GM12878 (cell line): ENCODE measurements at regions not wholly inside any gene's neighbourhood (a gene's known extent, or its start where the extent isn't known, plus 50 kb on each side); places are given as distances from the start of the nearest gene placed in this dataset.

Experiments used
- ATAC-seq: fragments of 200-7000 bp; cut with Tn5 transposase; 3 replicates; pipeline ENCODE4 v1.9.1; 2020; ENCODE audit warnings: mild to moderate bottlenecking, moderate library complexity
- BruUV-seq: library from RNA; stranded (reverse); fragments of 400-500 nt; replicated peaks from 2 replicates; lab custom pipeline; 2021; lab: Mats Ljungman, UMichigan
- CTCF ChIA-PET: fragments of 300-600 bp; sonication (Branson Sonifier 250); formaldehyde crosslinking; extraction: SDS; loops from one replicate; lab custom pipeline; 2021; ENCODE audit warnings: inconsistent platforms; lab: Yijun Ruan, JAX
- POLR2A ChIA-PET: fragments of 350-600 bp; formaldehyde crosslinking; extraction: SDS; loops from one replicate; lab custom pipeline; 2021; ENCODE audit warnings: inconsistent platforms; lab: Charles Lee
- RAD21 ChIA-PET: fragments of 300-600 bp; sonication (Branson Sonifier 250); formaldehyde crosslinking; loops from one replicate; lab custom pipeline; 2023; ENCODE audit warnings: antibody characterized with exemption; ENCODE audit not compliant: unreplicated experiment; lab: Charles Lee
- SMC1A ChIA-PET: fragments of 300-600 bp; sonication (Branson Sonifier 250); formaldehyde crosslinking; loops from one replicate; lab custom pipeline; 2023; ENCODE audit not compliant: unreplicated experiment, uncharacterized antibody; lab: Charles Lee
- DNase-seq: peaks from one replicate; pipeline ENCODE4 v3.0.0-alpha.2; 2011; ENCODE audit warnings: low read depth, low spot score
- FAIRE-seq: peaks from 3 replicates; lab custom pipeline; 2011; peaks lifted over from hg19 to GRCh38; lab: Jason Lieb, UNC
- H2AFZ ChIP-seq: 2 replicates; pipeline ENCODE4 v1.6.0; 2011; ENCODE audit warnings: low read depth, low read length, control low read depth; ENCODE audit not compliant: control insufficient read depth
- H3K27ac ChIP-seq: 2 replicates; pipeline ENCODE4 v1.5.1; 2011; ENCODE audit warnings: control low read depth; ENCODE audit not compliant: control insufficient read depth, insufficient read depth
- H3K27me3 ChIP-seq, 2 experiments: replicated peaks in 1 of 2; 2 replicates each; pipeline versions ENCODE4 v1.6.0 to v1.6.1; 2011; ENCODE audit warnings: low read length in 1 of 2; ENCODE audit not compliant: control insufficient read depth in 2 of 2, insufficient read depth in 2 of 2
- H3K36me3 ChIP-seq, 2 experiments: 2 replicates each; pipeline ENCODE4 v1.5.1; 2011; ENCODE audit warnings: low read length in 1 of 2; ENCODE audit not compliant: control insufficient read depth in 2 of 2, insufficient read depth in 2 of 2
- H3K4me1 ChIP-seq: 2 replicates; pipeline ENCODE4 v1.6.1; 2011; ENCODE audit warnings: mild to moderate bottlenecking, low read length, moderate library complexity, mixed read lengths; ENCODE audit not compliant: control insufficient read depth, insufficient read depth
- H3K4me2 ChIP-seq: 2 replicates; pipeline ENCODE4 v1.6.0; 2011; ENCODE audit warnings: control low read depth; ENCODE audit not compliant: control insufficient read depth, insufficient read depth
- H3K4me3 ChIP-seq: fragments of 200-600 bp; sonication (generic); 2 replicates; pipeline ENCODE4 v1.5.1; 2016
- H3K79me2 ChIP-seq: 2 replicates; pipeline ENCODE4 v1.6.0; 2011; ENCODE audit warnings: low read length; ENCODE audit not compliant: control insufficient read depth, insufficient read depth
- H3K9ac ChIP-seq: 2 replicates; pipeline ENCODE4 v1.8.0; 2011; ENCODE audit warnings: low read length, control low read depth, mixed read lengths; ENCODE audit not compliant: control insufficient read depth, insufficient read depth
- H3K9me3 ChIP-seq: replicated peaks from 3 replicates; pipeline ENCODE4 v1.5.1; 2011; ENCODE audit warnings: mild to moderate bottlenecking, low read length; ENCODE audit not compliant: control insufficient read depth, insufficient read depth
- H4K20me1 ChIP-seq: 2 replicates; pipeline ENCODE4 v1.6.0; 2011; ENCODE audit not compliant: control insufficient read depth, insufficient read depth
- CHD2 ChIP-seq: IDR thresholded peaks from 2 replicates; pipeline ENCODE4 v1.6.1; 2011; ENCODE audit warnings: low read depth, low read length, improper control_type of control experiment, borderline replicate concordance
- CREM ChIP-seq: IDR thresholded peaks from 2 replicates; pipeline ENCODE4 v1.6.1; 2014; ENCODE audit warnings: antibody characterized with exemption, low read depth
- IKZF2 ChIP-seq, 2 experiments: fragments of 450-650 bp; IDR thresholded peaks; 2 replicates each; pipeline ENCODE4 v1.6.1; 2017; ENCODE audit warnings: mild to moderate bottlenecking in 2 of 2, moderate library complexity in 2 of 2
- JUNB ChIP-seq: IDR thresholded peaks from 2 replicates; pipeline ENCODE4 v1.6.1; 2016; ENCODE audit warnings: antibody characterized with exemption, mild to moderate bottlenecking
- NFIC ChIP-seq: IDR thresholded peaks from 2 replicates; pipeline ENCODE4 v1.6.1; 2012; ENCODE audit warnings: low read depth, mild to moderate bottlenecking, inconsistent platforms, low read length, moderate library complexity
- RAD21 ChIP-seq: IDR thresholded peaks from 2 replicates; pipeline ENCODE4 v1.6.1; 2011; ENCODE audit warnings: mild to moderate bottlenecking, low read depth, low read length, moderate library complexity; ENCODE audit not compliant: insufficient read depth
- RB1 ChIP-seq: fragments of 450-650 bp; formaldehyde crosslinking; IDR thresholded peaks from 2 replicates; pipeline ENCODE4 v1.6.1; 2017; ENCODE audit warnings: mild to moderate bottlenecking, borderline replicate concordance
- RBBP5 ChIP-seq: fragments of 200-600 bp; sonication (generic); conservative IDR thresholded peaks from 2 replicates; pipeline ENCODE4 v1.6.1; 2016
- RELA ChIP-seq: fragments of 450-650 bp; IDR thresholded peaks from 2 replicates; pipeline ENCODE4 v1.8.0; 2014; ENCODE audit warnings: borderline replicate concordance; ENCODE audit not compliant: partially characterized antibody
- TBL1XR1 ChIP-seq: IDR thresholded peaks from 2 replicates; pipeline ENCODE4 v1.6.1; 2012; ENCODE audit warnings: low read depth, low read length, improper control_type of control experiment
- YY1 ChIP-seq: IDR thresholded peaks from 2 replicates; pipeline ENCODE4 v1.6.1; 2011; ENCODE audit warnings: low read depth, mild to moderate bottlenecking, low read length
- ZZZ3 ChIP-seq: IDR thresholded peaks from 2 replicates; pipeline ENCODE4 v1.6.1; 2011; ENCODE audit warnings: low read depth; ENCODE audit not compliant: control insufficient read depth, insufficient read length
- WGBS: methylation state at CpG from one replicate; pipeline ENCODE4 v1.1.6; 2016; ENCODE audit warnings: low lambda C conversion rate; ENCODE audit not compliant: insufficient replicate concordance, insufficient coverage; ENCODE audit errors: missing lambda C conversion rate; 5-methylcytosine and 5-hydroxymethylcytosine counted together
- in situ Hi-C: fragments of 300-500 bp; cut with MboI; formaldehyde crosslinking; loops from 9 replicates; pipeline ENCODE4 v1.14.3; 2018; ENCODE audit warnings: mixed read lengths
- intact Hi-C: fragments of 100-400 bp; cut with micrococcal nuclease; formaldehyde crosslinking; loops from one replicate; pipeline ENCODE4 v1.14.2; 2022; ENCODE audit not compliant: unreplicated experiment
- TF ChIP-seq, protein P1 (sequence below): fragments of 450-650 bp; formaldehyde crosslinking; IDR thresholded peaks from 2 replicates; pipeline ENCODE4 v1.4.0; 2022; ENCODE audit warnings: mild to moderate bottlenecking, moderate library complexity
- TF ChIP-seq, protein P2 (sequence below): fragments of 150-350 bp; IDR thresholded peaks from 2 replicates; pipeline ENCODE4 v1.6.1; 2016; ENCODE audit warnings: low read depth, low read length
- TF ChIP-seq, protein P3 (sequence below): fragments of 450-650 bp; IDR thresholded peaks from 2 replicates; pipeline ENCODE4 v1.6.1; 2017; ENCODE audit warnings: low read depth, mild to moderate bottlenecking, moderate library complexity
- TF ChIP-seq, protein P4 (sequence below): fragments of 450-650 bp; IDR thresholded peaks from 2 replicates; pipeline ENCODE4 v1.6.1; 2017; ENCODE audit warnings: mild to moderate bottlenecking, low read depth, inconsistent platforms; ENCODE audit not compliant: poor library complexity, severe bottlenecking

DNA sequence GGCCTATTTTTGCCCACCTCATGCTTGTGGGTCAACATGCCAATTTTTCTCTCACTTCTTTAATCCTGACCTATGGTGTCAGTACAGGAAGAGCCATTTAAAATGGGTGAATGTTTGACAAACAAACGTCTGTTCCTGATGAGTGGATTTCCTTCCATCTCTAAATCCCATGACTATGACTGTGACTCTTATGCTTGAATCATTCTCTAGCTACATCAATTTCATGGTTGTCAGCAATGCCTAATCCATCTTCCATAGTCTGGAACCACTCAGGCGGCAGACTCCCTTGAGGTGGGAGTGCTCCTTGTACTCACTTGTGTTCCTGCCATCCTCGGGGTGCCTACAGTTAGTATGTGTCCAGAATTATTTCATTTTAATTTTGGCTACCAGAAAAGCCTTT lies 194.9 kb upstream of the RPS6KA3 start:
- no peak overlapping the region for H3K9ac ChIP-seq
- no peak overlapping the region for H3K4me3 ChIP-seq
- no peak for DNase-seq
- POLR2A ChIA-PET = interaction anchor here (0.5 kb wide), 1 partner anchor 23 kb away, joined by 3 read pairs; no protein-coding TSS in a partner anchor
- SMC1A ChIA-PET = no interaction called here
- ATAC-seq = no peak
- BruUV-seq = no TSS peak
- 13% methylated on average over 3 of the region's 3 CpGs for WGBS
- no peaks in the 10 kb centered on the region for H3K79me2 ChIP-seq
- no peaks in the 10 kb centered on the region for H3K4me1 ChIP-seq
- H3K27me3 ChIP-seq = no peaks in the 10 kb centered on the region
- no peaks in the 10 kb centered on the region for H4K20me1 ChIP-seq
- TF ChIP-seq, protein P1, sequence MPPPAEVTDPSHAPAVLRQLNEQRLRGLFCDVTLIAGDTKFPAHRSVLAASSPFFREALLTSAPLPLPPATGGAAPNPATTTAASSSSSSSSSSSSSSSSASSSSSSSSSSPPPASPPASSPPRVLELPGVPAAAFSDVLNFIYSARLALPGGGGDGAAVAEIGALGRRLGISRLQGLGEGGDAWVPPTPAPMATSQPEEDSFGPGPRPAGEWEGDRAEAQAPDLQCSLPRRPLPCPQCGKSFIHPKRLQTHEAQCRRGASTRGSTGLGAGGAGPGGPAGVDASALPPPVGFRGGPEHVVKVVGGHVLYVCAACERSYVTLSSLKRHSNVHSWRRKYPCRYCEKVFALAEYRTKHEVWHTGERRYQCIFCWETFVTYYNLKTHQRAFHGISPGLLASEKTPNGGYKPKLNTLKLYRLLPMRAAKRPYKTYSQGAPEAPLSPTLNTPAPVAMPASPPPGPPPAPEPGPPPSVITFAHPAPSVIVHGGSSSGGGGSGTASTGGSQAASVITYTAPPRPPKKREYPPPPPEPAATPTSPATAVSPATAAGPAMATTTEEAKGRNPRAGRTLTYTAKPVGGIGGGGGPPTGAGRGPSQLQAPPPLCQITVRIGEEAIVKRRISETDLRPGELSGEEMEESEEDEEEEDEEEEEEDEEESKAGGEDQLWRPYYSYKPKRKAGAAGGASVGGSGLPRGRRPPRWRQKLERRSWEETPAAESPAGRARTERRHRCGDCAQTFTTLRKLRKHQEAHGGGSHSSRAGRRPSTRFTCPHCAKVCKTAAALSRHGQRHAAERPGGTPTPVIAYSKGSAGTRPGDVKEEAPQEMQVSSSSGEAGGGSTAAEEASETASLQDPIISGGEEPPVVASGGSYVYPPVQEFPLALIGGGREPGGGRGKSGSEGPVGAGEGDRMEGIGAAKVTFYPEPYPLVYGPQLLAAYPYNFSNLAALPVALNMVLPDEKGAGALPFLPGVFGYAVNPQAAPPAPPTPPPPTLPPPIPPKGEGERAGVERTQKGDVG = no peak
- TF ChIP-seq JUNB = no peak
- no peak for TF ChIP-seq RAD21
- TF ChIP-seq, protein P2, sequence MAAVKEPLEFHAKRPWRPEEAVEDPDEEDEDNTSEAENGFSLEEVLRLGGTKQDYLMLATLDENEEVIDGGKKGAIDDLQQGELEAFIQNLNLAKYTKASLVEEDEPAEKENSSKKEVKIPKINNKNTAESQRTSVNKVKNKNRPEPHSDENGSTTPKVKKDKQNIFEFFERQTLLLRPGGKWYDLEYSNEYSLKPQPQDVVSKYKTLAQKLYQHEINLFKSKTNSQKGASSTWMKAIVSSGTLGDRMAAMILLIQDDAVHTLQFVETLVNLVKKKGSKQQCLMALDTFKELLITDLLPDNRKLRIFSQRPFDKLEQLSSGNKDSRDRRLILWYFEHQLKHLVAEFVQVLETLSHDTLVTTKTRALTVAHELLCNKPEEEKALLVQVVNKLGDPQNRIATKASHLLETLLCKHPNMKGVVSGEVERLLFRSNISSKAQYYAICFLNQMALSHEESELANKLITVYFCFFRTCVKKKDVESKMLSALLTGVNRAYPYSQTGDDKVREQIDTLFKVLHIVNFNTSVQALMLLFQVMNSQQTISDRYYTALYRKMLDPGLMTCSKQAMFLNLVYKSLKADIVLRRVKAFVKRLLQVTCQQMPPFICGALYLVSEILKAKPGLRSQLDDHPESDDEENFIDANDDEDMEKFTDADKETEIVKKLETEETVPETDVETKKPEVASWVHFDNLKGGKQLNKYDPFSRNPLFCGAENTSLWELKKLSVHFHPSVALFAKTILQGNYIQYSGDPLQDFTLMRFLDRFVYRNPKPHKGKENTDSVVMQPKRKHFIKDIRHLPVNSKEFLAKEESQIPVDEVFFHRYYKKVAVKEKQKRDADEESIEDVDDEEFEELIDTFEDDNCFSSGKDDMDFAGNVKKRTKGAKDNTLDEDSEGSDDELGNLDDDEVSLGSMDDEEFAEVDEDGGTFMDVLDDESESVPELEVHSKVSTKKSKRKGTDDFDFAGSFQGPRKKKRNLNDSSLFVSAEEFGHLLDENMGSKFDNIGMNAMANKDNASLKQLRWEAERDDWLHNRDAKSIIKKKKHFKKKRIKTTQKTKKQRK = no peak
- TF ChIP-seq CHD2 = no peak
- no peak for TF ChIP-seq CREM
- no peak for TF ChIP-seq RB1
- TF ChIP-seq, protein P3, sequence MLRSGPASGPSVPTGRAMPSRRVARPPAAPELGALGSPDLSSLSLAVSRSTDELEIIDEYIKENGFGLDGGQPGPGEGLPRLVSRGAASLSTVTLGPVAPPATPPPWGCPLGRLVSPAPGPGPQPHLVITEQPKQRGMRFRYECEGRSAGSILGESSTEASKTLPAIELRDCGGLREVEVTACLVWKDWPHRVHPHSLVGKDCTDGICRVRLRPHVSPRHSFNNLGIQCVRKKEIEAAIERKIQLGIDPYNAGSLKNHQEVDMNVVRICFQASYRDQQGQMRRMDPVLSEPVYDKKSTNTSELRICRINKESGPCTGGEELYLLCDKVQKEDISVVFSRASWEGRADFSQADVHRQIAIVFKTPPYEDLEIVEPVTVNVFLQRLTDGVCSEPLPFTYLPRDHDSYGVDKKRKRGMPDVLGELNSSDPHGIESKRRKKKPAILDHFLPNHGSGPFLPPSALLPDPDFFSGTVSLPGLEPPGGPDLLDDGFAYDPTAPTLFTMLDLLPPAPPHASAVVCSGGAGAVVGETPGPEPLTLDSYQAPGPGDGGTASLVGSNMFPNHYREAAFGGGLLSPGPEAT = no peak
- TF ChIP-seq NFIC = no peak
- no peak for TF ChIP-seq IKZF2 (IDR thresholded peaks at IDR 0.05)
- no peak for TF ChIP-seq ZZZ3
- TF ChIP-seq TBL1XR1 = no peak
- no peak for TF ChIP-seq RBBP5
- no peak for TF ChIP-seq YY1
- TF ChIP-seq RELA = no peak
- TF ChIP-seq, protein P4, sequence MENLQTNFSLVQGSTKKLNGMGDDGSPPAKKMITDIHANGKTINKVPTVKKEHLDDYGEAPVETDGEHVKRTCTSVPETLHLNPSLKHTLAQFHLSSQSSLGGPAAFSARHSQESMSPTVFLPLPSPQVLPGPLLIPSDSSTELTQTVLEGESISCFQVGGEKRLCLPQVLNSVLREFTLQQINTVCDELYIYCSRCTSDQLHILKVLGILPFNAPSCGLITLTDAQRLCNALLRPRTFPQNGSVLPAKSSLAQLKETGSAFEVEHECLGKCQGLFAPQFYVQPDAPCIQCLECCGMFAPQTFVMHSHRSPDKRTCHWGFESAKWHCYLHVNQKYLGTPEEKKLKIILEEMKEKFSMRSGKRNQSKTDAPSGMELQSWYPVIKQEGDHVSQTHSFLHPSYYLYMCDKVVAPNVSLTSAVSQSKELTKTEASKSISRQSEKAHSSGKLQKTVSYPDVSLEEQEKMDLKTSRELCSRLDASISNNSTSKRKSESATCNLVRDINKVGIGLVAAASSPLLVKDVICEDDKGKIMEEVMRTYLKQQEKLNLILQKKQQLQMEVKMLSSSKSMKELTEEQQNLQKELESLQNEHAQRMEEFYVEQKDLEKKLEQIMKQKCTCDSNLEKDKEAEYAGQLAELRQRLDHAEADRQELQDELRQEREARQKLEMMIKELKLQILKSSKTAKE = no peak
- FAIRE-seq = no peak
- CTCF ChIA-PET = no interaction called here
- in situ Hi-C loops (no loop called here), intact Hi-C loops (no loop called here)
- no peak overlapping the region for H2AFZ ChIP-seq
- H3K4me2 ChIP-seq = no peak overlapping the region
- H3K9me3 ChIP-seq = no peaks in the 10 kb centered on the region
- no peak overlapping the region for H3K27ac ChIP-seq
- RAD21 ChIA-PET = no interaction called here
- no peaks in the 10 kb centered on the region for H3K36me3 ChIP-seq
